ENCODE measurements at regions not wholly inside any gene's neighbourhood (a gene's known extent, or its start where the extent isn't known, plus 50 kb on each side); places are given as distances from the start of the nearest gene placed in this dataset.
"Not testable (repeated sequence)": the region's sequence is repeated elsewhere in the genome, so short reads cannot be mapped to it uniquely, and the experiment has no call there.

GRCh38 chr5:152529440-152529839 is 124.4 kb upstream of the NMUR2 start:
- DNase-seq, result no peak

GRCh38 chr5:152532714-152533113 is 127.6 kb upstream of the NMUR2 start:
- DNase-seq, result peak; percentile 25

GRCh38 chr5:152534641-152535040 is 129.6 kb upstream of the NMUR2 start:
- no peak for DNase-seq

- DNase-seq, result no peak
Observed at GRCh38 chr5:152542741-152543140, 137.7 kb upstream of the NMUR2 start.

GRCh38 chr5:152546493-152546892 is 141.4 kb upstream of the NMUR2 start:
- DNase-seq, result no peak

GRCh38 chr5:152547202-152547601 is 142.1 kb upstream of the NMUR2 start:
- DNase-seq, result no peak

- no peak for DNase-seq
Observed at GRCh38 chr5:152549709-152550108, 144.6 kb upstream of the NMUR2 start.

GRCh38 chr5:152551061-152551460 is 146.0 kb upstream of the NMUR2 start:
- no peak for DNase-seq

- no peak for DNase-seq
Observed at GRCh38 chr5:152556784-152557183, 151.7 kb upstream of the NMUR2 start.

GRCh38 chr5:152560512-152561137 is 155.5 kb upstream of the NMUR2 start:
- DNase-seq, result no peak

- DNase-seq, result no peak
Observed at GRCh38 chr5:152568016-152568415, 162.9 kb upstream of the NMUR2 start.

GRCh38 chr5:152572812-152573211 is 167.7 kb upstream of the NMUR2 start:
- no peak for DNase-seq

GRCh38 chr5:152584103-152584502 is 179.0 kb upstream of the NMUR2 start:
- DNase-seq, result no peak

- no peak for DNase-seq
Observed at GRCh38 chr5:152592416-152592815, 187.3 kb upstream of the NMUR2 start.

- DNase-seq, result no peak
Observed at GRCh38 chr5:152593388-152593787, 188.3 kb upstream of the NMUR2 start.

GRCh38 chr5:152595405-152595804 is 190.3 kb upstream of the NMUR2 start:
- no peak for DNase-seq

- no peak for DNase-seq
Observed at GRCh38 chr5:152599096-152599495, 194.0 kb upstream of the NMUR2 start.

GRCh38 chr5:152601806-152602732 is 197.0 kb upstream of the NMUR2 start:
- no peak for DNase-seq

- not testable (repeated sequence) for DNase-seq
Observed at GRCh38 chr5:152606050-152606449, 201.0 kb upstream of the NMUR2 start.

GRCh38 chr5:152606776-152607364 is 201.8 kb upstream of the NMUR2 start:
- DNase-seq, result no peak

- DNase-seq, result no peak
Observed at GRCh38 chr5:152607401-152608160, 202.5 kb upstream of the NMUR2 start.

GRCh38 chr5:152608458-152608857 is 203.4 kb upstream of the NMUR2 start:
- DNase-seq, result no peak

- DNase-seq, result no peak
Observed at GRCh38 chr5:152619756-152620155, 214.7 kb upstream of the NMUR2 start.
